ENCODE measurements at regions not wholly inside any gene's neighbourhood (a gene's known extent, or its start where the extent isn't known, plus 50 kb on each side); places are given as distances from the start of the nearest gene placed in this dataset.

DNA sequence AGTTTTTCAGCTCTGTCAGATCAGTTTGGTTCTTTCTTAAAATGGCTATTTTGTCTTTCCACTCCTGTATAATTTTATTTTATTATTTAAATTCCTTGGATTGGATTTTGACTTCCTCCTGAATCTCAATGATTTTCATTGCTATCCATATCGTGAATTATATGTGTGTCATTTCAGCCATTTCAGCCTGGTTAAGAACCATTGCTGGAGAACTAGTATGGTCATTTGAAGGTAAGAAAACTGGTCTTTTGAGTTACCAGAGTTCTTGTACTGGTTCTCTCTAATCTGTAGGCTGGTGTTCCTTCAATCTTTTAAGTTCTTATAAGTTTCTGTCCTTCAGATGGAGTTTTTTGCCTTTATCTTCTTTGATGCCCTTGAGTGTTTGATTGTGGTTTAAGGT, 815.5 kb downstream of the KLHL13 start:
- TF ChIP-seq POLR2A (IDR thresholded peaks at IDR 0.05), result no peak
- TF ChIP-seq, protein P1, sequence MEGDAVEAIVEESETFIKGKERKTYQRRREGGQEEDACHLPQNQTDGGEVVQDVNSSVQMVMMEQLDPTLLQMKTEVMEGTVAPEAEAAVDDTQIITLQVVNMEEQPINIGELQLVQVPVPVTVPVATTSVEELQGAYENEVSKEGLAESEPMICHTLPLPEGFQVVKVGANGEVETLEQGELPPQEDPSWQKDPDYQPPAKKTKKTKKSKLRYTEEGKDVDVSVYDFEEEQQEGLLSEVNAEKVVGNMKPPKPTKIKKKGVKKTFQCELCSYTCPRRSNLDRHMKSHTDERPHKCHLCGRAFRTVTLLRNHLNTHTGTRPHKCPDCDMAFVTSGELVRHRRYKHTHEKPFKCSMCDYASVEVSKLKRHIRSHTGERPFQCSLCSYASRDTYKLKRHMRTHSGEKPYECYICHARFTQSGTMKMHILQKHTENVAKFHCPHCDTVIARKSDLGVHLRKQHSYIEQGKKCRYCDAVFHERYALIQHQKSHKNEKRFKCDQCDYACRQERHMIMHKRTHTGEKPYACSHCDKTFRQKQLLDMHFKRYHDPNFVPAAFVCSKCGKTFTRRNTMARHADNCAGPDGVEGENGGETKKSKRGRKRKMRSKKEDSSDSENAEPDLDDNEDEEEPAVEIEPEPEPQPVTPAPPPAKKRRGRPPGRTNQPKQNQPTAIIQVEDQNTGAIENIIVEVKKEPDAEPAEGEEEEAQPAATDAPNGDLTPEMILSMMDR (IDR thresholded peaks at IDR 0.05), result no peak
